HG03045 (cell line): ENCODE measurements at regions not wholly inside any gene's neighbourhood (a gene's known extent, or its start where the extent isn't known, plus 50 kb on each side); places are given as distances from the start of the nearest gene placed in this dataset.

ENCODE experiments used
- ATAC-seq: cut with Tn5 transposase; IDR thresholded peaks from one replicate; pipeline ENCODE4 v1.9.1; 2021; ENCODE audit warnings: mild to moderate bottlenecking, moderate library complexity; ENCODE audit not compliant: unreplicated experiment

GRCh38 chrX:39165185-39165584 lies 363.9 kb downstream of the MID1IP1 start:
- ATAC-seq: no peak

GRCh38 chrX:39165773-39166172 lies 364.5 kb downstream of the MID1IP1 start:
- ATAC-seq: no peak

- ATAC-seq: no peak
These were observed 366.5 kb downstream of the MID1IP1 start for GRCh38 chrX:39167791-39168190.

GRCh38 chrX:39168609-39169008 lies 367.4 kb downstream of the MID1IP1 start:
- ATAC-seq: no peak

GRCh38 chrX:39169976-39170375 lies 368.7 kb downstream of the MID1IP1 start:
- no peak for ATAC-seq

GRCh38 chrX:39170464-39170863 lies 369.2 kb downstream of the MID1IP1 start:
- no peak for ATAC-seq

- ATAC-seq: no peak
These were observed 370.4 kb downstream of the MID1IP1 start for GRCh38 chrX:39171686-39172085.

GRCh38 chrX:39174241-39174771 lies 373.0 kb downstream of the MID1IP1 start:
- ATAC-seq: no peak

GRCh38 chrX:39174772-39175417 lies 373.6 kb downstream of the MID1IP1 start:
- no peak for ATAC-seq

- ATAC-seq: no peak
These were observed 374.3 kb downstream of the MID1IP1 start for GRCh38 chrX:39175418-39176057.

GRCh38 chrX:39176105-39176504 lies 374.8 kb downstream of the MID1IP1 start:
- no peak for ATAC-seq

- no peak for ATAC-seq
These were observed 388.2 kb downstream of the MID1IP1 start for GRCh38 chrX:39189431-39189830.

GRCh38 chrX:39194673-39195072 lies 393.4 kb downstream of the MID1IP1 start:
- ATAC-seq: no peak

GRCh38 chrX:39195156-39195555 lies 393.9 kb downstream of the MID1IP1 start:
- ATAC-seq: no peak

GRCh38 chrX:39196192-39197102 lies 395.2 kb downstream of the MID1IP1 start:
- peak; percentile 97 for ATAC-seq

GRCh38 chrX:39199429-39199828 lies 398.2 kb downstream of the MID1IP1 start:
- ATAC-seq: no peak

GRCh38 chrX:39201305-39201990 lies 400.2 kb downstream of the MID1IP1 start:
- ATAC-seq: no peak

- ATAC-seq: no peak
These were observed 401.4 kb downstream of the MID1IP1 start for GRCh38 chrX:39202641-39203040.

GRCh38 chrX:39203427-39203826 lies 402.2 kb downstream of the MID1IP1 start:
- ATAC-seq: no peak

- no peak for ATAC-seq
These were observed 403.1 kb downstream of the MID1IP1 start for GRCh38 chrX:39204353-39204752.

GRCh38 chrX:39204945-39205344 lies 403.7 kb downstream of the MID1IP1 start:
- no peak for ATAC-seq
